ENCODE measurements at regions not wholly inside any gene's neighbourhood (a gene's known extent, or its start where the extent isn't known, plus 50 kb on each side); places are given as distances from the start of the nearest gene placed in this dataset.
"Not testable (repeated sequence)": the region's sequence is repeated elsewhere in the genome, so short reads cannot be mapped to it uniquely, and the experiment has no call there.

GRCh38 chr12:94010307-94010706 is 138.1 kb upstream of the PLXNC1 start:
- no peak overlapping the region for H3K27ac ChIP-seq
- TF ChIP-seq ZFX (IDR thresholded peaks at IDR 0.05; ENCODE audit: borderline replicate concordance) (no peak), CTCF (IDR thresholded peaks at IDR 0.05) (no peak)

GRCh38 chr12:94012071-94012470 is 136.3 kb upstream of the PLXNC1 start:
- H3K27ac ChIP-seq = no peak overlapping the region
- no peak for TF ChIP-seq ZFX (IDR thresholded peaks at IDR 0.05; ENCODE audit: borderline replicate concordance)
- TF ChIP-seq CTCF (IDR thresholded peaks at IDR 0.05) = no peak

- no peak for TF ChIP-seq ZFX (IDR thresholded peaks at IDR 0.05; ENCODE audit: borderline replicate concordance)
- H3K27ac ChIP-seq = no peak overlapping the region
Observed at GRCh38 chr12:94012590-94012989, 135.8 kb upstream of the PLXNC1 start.

GRCh38 chr12:94017247-94017646 is 131.1 kb upstream of the PLXNC1 start:
- H3K27ac ChIP-seq = not testable (repeated sequence)

GRCh38 chr12:94020335-94020734 is 128.0 kb upstream of the PLXNC1 start:
- TF ChIP-seq ZFX (IDR thresholded peaks at IDR 0.05; ENCODE audit: borderline replicate concordance) (no peak), CTCF (IDR thresholded peaks at IDR 0.05) (no peak)
- H3K27ac ChIP-seq = no peak overlapping the region

GRCh38 chr12:94023879-94024278 is 124.5 kb upstream of the PLXNC1 start:
- TF ChIP-seq CTCF (IDR thresholded peaks at IDR 0.05) (no peak), ZFX (IDR thresholded peaks at IDR 0.05; ENCODE audit: borderline replicate concordance) (no peak)
- no peak overlapping the region for H3K27ac ChIP-seq

- TF ChIP-seq CTCF (IDR thresholded peaks at IDR 0.05) = no peak
- TF ChIP-seq ZFX (IDR thresholded peaks at IDR 0.05; ENCODE audit: borderline replicate concordance) = no peak
Observed at GRCh38 chr12:94025068-94025467, 123.3 kb upstream of the PLXNC1 start.

GRCh38 chr12:94025756-94026155 is 122.6 kb upstream of the PLXNC1 start:
- H3K27ac ChIP-seq = no peak overlapping the region
- TF ChIP-seq ZFX (IDR thresholded peaks at IDR 0.05; ENCODE audit: borderline replicate concordance) (no peak), CTCF (IDR thresholded peaks at IDR 0.05) (no peak)

More at GRCh38 chr12:94025068-94025467, 123.3 kb upstream of the PLXNC1 start:
- H3K27ac ChIP-seq = no peak overlapping the region
